K562 (cell line): ENCODE measurements at regions not wholly inside any gene's neighbourhood (a gene's known extent, or its start where the extent isn't known, plus 50 kb on each side); places are given as distances from the start of the nearest gene placed in this dataset.

Source experiments
- ATAC-seq: fragments of 200-7000 bp; cut with Tn5 transposase; 3 replicates; pipeline ENCODE4 v1.9.1; 2020; ENCODE audit warnings: moderate library complexity
- BruUV-seq: library from RNA; stranded (reverse); fragments of 400-500 nt; replicated peaks from 2 replicates; lab custom pipeline; 2021; lab: Mats Ljungman, UMichigan
- CTCF ChIA-PET: fragments of 300-600 bp; formaldehyde crosslinking; extraction: SDS; loops from one replicate; lab custom pipeline; 2021; ENCODE audit warnings: low intra/inter-chr PET ratio; lab: Yijun Ruan, JAX
- POLR2A ChIA-PET: fragments of 300-600, 350-650 bp; sonication (Branson Sonifier 250); formaldehyde crosslinking; extraction: SDS; loops from one replicate; lab custom pipeline; 2021; ENCODE audit warnings: antibody characterized with exemption, inconsistent platforms; lab: Yijun Ruan, JAX
- DNase-seq, 4 experiments: peaks; one replicate each; pipeline versions ENCODE4 v3.0.0 to v3.0.0-alpha.2; 2011 to 2018; ENCODE audit warnings: low spot score in 3 of 4, mixed read lengths in 3 of 4; ENCODE audit errors: extremely low read depth in 1 of 4
- FAIRE-seq: peaks from 2 replicates; lab custom pipeline; 2011; peaks lifted over from hg19 to GRCh38; lab: Jason Lieb, UNC
- H2AFZ ChIP-seq: 2 replicates; pipeline ENCODE4 v1.6.0; 2011; ENCODE audit warnings: low read depth, low read length, control low read depth, inconsistent platforms
- H3K27ac ChIP-seq: fragments of 200-600 bp; 3 replicates; pipeline ENCODE4 v1.8.0; 2011; ENCODE audit warnings: low read depth, mild to moderate bottlenecking, control low read depth, inconsistent platforms, low read length, moderate library complexity, mixed read lengths; ENCODE audit errors: extremely low read depth
- H3K27me3 ChIP-seq, 2 experiments: fragments of 300-600 bp in 1 of 2; 2 replicates in 1 of 2; 3 replicates in 1 of 2; pipeline versions ENCODE4 v1.6.0 to v1.8.0; 2011; ENCODE audit warnings: inconsistent platforms in 2 of 2, low read length in 2 of 2, mild to moderate bottlenecking in 1 of 2, mixed read lengths in 1 of 2, moderate library complexity in 1 of 2; ENCODE audit not compliant: control insufficient read depth in 2 of 2, insufficient read depth in 2 of 2
- H3K36me3 ChIP-seq: fragments of 300-600 bp; 3 replicates; pipeline ENCODE4 v1.8.0; 2011; ENCODE audit warnings: mild to moderate bottlenecking, low read length, inconsistent platforms; ENCODE audit not compliant: control insufficient read depth, insufficient read depth
- H3K4me1 ChIP-seq, 2 experiments: fragments of 200-600 bp in 1 of 2; replicated peaks in 1 of 2; 2 replicates in 1 of 2; 3 replicates in 1 of 2; pipeline versions ENCODE4 v1.5.1 to v1.8.0; 2011; ENCODE audit warnings: inconsistent platforms in 2 of 2, low read length in 2 of 2, mild to moderate bottlenecking in 1 of 2, mixed read lengths in 1 of 2, moderate library complexity in 1 of 2; ENCODE audit not compliant: control insufficient read depth in 2 of 2, insufficient read depth in 2 of 2
- H3K4me2 ChIP-seq: 2 replicates; pipeline ENCODE4 v1.6.1; 2011; ENCODE audit warnings: low read length, control low read depth, inconsistent platforms, mixed read lengths; ENCODE audit not compliant: insufficient read depth
- H3K4me3 ChIP-seq: fragments of 200-600 bp; sonication (generic), shearing (Covaris generic); 2 replicates; pipeline ENCODE4 v1.5.1; 2016; ENCODE audit warnings: control low read depth, inconsistent platforms
- H3K79me2 ChIP-seq: fragments of 200-600 bp; 3 replicates; pipeline ENCODE4 v1.8.0; 2011; ENCODE audit warnings: low read length, inconsistent platforms; ENCODE audit not compliant: control insufficient read depth, insufficient read depth
- H3K9ac ChIP-seq, 2 experiments: 2 replicates each; pipeline versions ENCODE4 v1.6.0 to v1.6.1; 2011; ENCODE audit warnings: low read depth in 2 of 2, low read length in 2 of 2, control low read depth in 1 of 2, inconsistent platforms in 1 of 2, mild to moderate bottlenecking in 1 of 2, mixed read lengths in 1 of 2; ENCODE audit not compliant: insufficient read depth in 1 of 2
- H3K9me1 ChIP-seq: one replicate; pipeline ENCODE4 v1.6.0; 2011; ENCODE audit warnings: inconsistent platforms, mild to moderate bottlenecking, low read length, moderate library complexity; ENCODE audit not compliant: control insufficient read depth, insufficient read depth
- H3K9me3 ChIP-seq: replicated peaks from 2 replicates; pipeline ENCODE4 v1.5.1; 2011; ENCODE audit warnings: low read depth, low read length, inconsistent platforms; ENCODE audit not compliant: control insufficient read depth, insufficient read depth
- H4K20me1 ChIP-seq: replicated peaks from 2 replicates; pipeline ENCODE4 v1.6.1; 2011; ENCODE audit warnings: low read length, inconsistent platforms, mixed read lengths; ENCODE audit not compliant: control insufficient read depth, insufficient read depth
- CREB1 ChIP-seq, 2 experiments: sonication (generic) in 1 of 2; formaldehyde crosslinking in 1 of 2; IDR thresholded peaks; 2 replicates each; pipeline versions ENCODE4 v1.6.1 to v1.8.0; 2012 to 2022; ENCODE audit warnings: inconsistent platforms in 1 of 2, mild to moderate bottlenecking in 1 of 2, missing genetic modification reagents in 1 of 2, moderate library complexity in 1 of 2
- DEAF1 ChIP-seq: fragments of 450-650 bp; formaldehyde crosslinking; IDR thresholded peaks from 2 replicates; pipeline ENCODE4 v1.4.0; 2020; ENCODE audit warnings: mild to moderate bottlenecking, moderate library complexity
- LARP7 ChIP-seq: fragments of 450-650 bp; IDR thresholded peaks from 2 replicates; pipeline ENCODE4 v1.6.1; 2016
- MTA1 ChIP-seq: fragments of 450-650 bp; IDR thresholded peaks from 2 replicates; pipeline ENCODE4 v1.6.1; 2017; ENCODE audit warnings: borderline replicate concordance
- MYBL2 ChIP-seq, 2 experiments: fragments of 450-650 bp in 1 of 2; sonication (generic) in 1 of 2; formaldehyde crosslinking in 1 of 2; IDR thresholded peaks; 2 replicates each; pipeline versions ENCODE4 v1.6.1 to v1.8.1; 2017 to 2022; ENCODE audit warnings: borderline replicate concordance in 1 of 2, inconsistent platforms in 1 of 2, low read depth in 1 of 2, mild to moderate bottlenecking in 1 of 2, missing genetic modification reagents in 1 of 2, moderate library complexity in 1 of 2
- NFYB ChIP-seq: IDR thresholded peaks from 2 replicates; pipeline ENCODE4 v1.6.1; 2011; ENCODE audit warnings: mild to moderate bottlenecking, moderate library complexity; ENCODE audit not compliant: insufficient read length; ENCODE audit errors: extremely low read depth
- PRPF4 ChIP-seq: fragments of 200-400 bp; formaldehyde crosslinking; IDR thresholded peaks from one replicate; pipeline ENCODE4 v1.6.1; 2017; ENCODE audit warnings: low read length, low read depth, mild to moderate bottlenecking; ENCODE audit not compliant: insufficient read depth, poor library complexity, severe bottlenecking
- RBBP5 ChIP-seq: fragments of 200-600 bp; sonication (generic); IDR thresholded peaks from 2 replicates; pipeline ENCODE4 v1.6.1; 2012; ENCODE audit warnings: borderline replicate concordance, mild to moderate bottlenecking, low read length, control low read depth, inconsistent platforms; ENCODE audit not compliant: insufficient read depth, poor library complexity, severe bottlenecking
- SOX6 ChIP-seq: fragments of 450-650 bp; IDR thresholded peaks from 2 replicates; pipeline ENCODE4 v1.6.1; 2014; ENCODE audit warnings: mild to moderate bottlenecking
- TEAD1 ChIP-seq, 2 experiments: fragments of 450-650 bp in 1 of 2; sonication (generic) in 1 of 2; formaldehyde crosslinking; IDR thresholded peaks; 2 replicates each; pipeline versions ENCODE4 v1.4.0 to v1.8.0; 2020 to 2022; ENCODE audit warnings: mild to moderate bottlenecking in 2 of 2, missing genetic modification reagents in 1 of 2
- TEAD4 ChIP-seq, 2 experiments: sonication (generic) in 1 of 2; formaldehyde crosslinking in 1 of 2; IDR thresholded peaks; 2 replicates each; pipeline versions ENCODE4 v1.6.1 to v1.8.0; 2012 to 2022; ENCODE audit warnings: borderline replicate concordance in 1 of 2, inconsistent platforms in 1 of 2, low read length in 1 of 2, mild to moderate bottlenecking in 1 of 2, missing genetic modification reagents in 1 of 2
- TOE1 ChIP-seq, 2 experiments: fragments of 450-650 bp in 1 of 2; sonication (generic) in 1 of 2; formaldehyde crosslinking in 1 of 2; IDR thresholded peaks; 2 replicates each; pipeline versions ENCODE4 v1.7.1 to v1.8.0; 2016 to 2022; ENCODE audit warnings: borderline replicate concordance in 2 of 2, mild to moderate bottlenecking in 2 of 2, antibody characterized with exemption in 1 of 2, inconsistent platforms in 1 of 2, low read depth in 1 of 2, missing genetic modification reagents in 1 of 2, moderate library complexity in 1 of 2
- ZBTB1 ChIP-seq: sonication (generic); formaldehyde crosslinking; IDR thresholded peaks from 2 replicates; pipeline ENCODE4 v1.8.1; 2023; ENCODE audit warnings: missing genetic modification reagents, low read depth, mild to moderate bottlenecking, borderline replicate concordance
- ZBTB17 ChIP-seq: fragments of 450-650 bp; formaldehyde crosslinking; IDR thresholded peaks from 2 replicates; pipeline ENCODE4 v1.4.0; 2020; ENCODE audit warnings: mild to moderate bottlenecking
- ZNF134 ChIP-seq: fragments of 250-450 bp; sonication (Bioruptor Pico); conservative IDR thresholded peaks from 2 replicates; pipeline ENCODE4 v1.4.0; 2020
- ZNF175 ChIP-seq: fragments of 200-800 bp; sonication (Bioruptor generic); IDR thresholded peaks from 2 replicates; pipeline ENCODE4 v1.6.1; 2016; ENCODE audit warnings: low read depth, mild to moderate bottlenecking, missing genetic modification characterization, missing compliant biosample characterization
- WGBS: fragments of 100-300 bp; shearing (Covaris generic); methylation state at CpG from one replicate; pipeline ENCODE4 v1.1.6; 2016; ENCODE audit warnings: low coverage, mixed read lengths; ENCODE audit not compliant: insufficient coverage; ENCODE audit errors: missing lambda C conversion rate; 5-methylcytosine and 5-hydroxymethylcytosine counted together
- in situ Hi-C: fragments of 300-500 bp; cut with MboI; formaldehyde crosslinking; loops from 4 replicates; pipeline ENCODE4 v1.15.0; 2018; ENCODE audit warnings: inconsistent platforms, mixed read lengths
- intact Hi-C: fragments of 100-400 bp; cut with micrococcal nuclease; formaldehyde crosslinking; loops from 2 replicates; pipeline ENCODE4 v1.14.2; 2022
- TF ChIP-seq, protein P1 (sequence below): fragments of 250-450 bp; sonication (Bioruptor Pico); IDR thresholded peaks from 2 replicates; pipeline ENCODE4 v1.8.0; 2021; ENCODE audit warnings: moderate library complexity, mild to moderate bottlenecking, inconsistent platforms

DNA sequence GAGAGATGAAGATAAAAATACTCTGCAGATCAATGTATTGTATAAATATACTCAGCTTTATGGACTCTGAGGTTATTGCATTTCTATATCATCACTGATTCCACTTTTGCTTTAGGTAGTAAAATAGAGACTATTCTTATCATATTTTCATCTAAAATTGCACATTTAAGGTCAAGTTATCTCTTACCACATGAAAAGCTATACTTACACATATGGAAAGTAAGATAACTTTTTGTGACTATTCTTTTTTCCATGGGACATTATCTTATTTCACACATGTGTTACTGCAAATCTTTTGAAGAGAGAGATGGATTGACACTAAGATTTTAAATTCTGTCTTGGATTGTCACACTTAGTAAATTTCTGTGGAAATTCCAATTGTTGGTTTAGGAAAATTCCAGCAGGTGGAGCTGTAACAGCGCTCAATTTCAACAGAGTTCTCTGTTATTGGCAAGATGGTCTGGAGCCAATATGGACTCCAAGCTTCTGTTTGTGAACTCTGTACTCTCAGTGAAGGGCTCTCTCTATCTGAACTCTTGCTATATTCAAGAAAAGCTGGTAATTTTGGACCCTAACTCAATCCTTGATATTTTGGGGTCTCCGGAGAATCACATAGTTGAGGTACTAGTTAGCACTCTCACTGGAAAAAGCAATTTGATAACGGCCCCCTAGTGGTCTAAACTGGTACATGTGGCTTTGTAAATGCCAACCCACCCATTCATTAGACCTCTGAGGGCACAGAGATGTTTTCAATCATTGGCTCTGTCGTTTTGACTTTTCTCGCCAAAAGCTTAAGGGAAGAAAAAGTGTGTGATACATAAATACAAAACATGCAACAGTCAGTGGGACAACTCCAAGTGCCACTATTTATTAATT lies 429.7 kb downstream of the ETS1 start (continued):
- TF ChIP-seq CREB1 (IDR thresholded peaks at IDR 0.05), result no peak
- TF ChIP-seq CREB1 (CRISPR knock-in tag; IDR thresholded peaks at IDR 0.05), result no peak
- 0 out of 2 replicates have a peak, but pooled peaks have one; percentile 49 for TF ChIP-seq ZBTB17
- TF ChIP-seq MYBL2 (IDR thresholded peaks at IDR 0.05; ENCODE audit: low read depth), result no peak
- TF ChIP-seq MYBL2 (CRISPR knock-in tag; IDR thresholded peaks at IDR 0.05; ENCODE audit: borderline replicate concordance), result no peak
- no peak for TF ChIP-seq NFYB
- peak; percentile 51 for TF ChIP-seq DEAF1 (CRISPR knock-in tag)
- peak; percentile 15; the same call in 1 of the 2 replicates for TF ChIP-seq TEAD4 (IDR thresholded peaks at IDR 0.05; ENCODE audit: low read length)
- TF ChIP-seq TEAD4 (CRISPR knock-in tag; IDR thresholded peaks at IDR 0.05; ENCODE audit: borderline replicate concordance), result no peak

DNA sequence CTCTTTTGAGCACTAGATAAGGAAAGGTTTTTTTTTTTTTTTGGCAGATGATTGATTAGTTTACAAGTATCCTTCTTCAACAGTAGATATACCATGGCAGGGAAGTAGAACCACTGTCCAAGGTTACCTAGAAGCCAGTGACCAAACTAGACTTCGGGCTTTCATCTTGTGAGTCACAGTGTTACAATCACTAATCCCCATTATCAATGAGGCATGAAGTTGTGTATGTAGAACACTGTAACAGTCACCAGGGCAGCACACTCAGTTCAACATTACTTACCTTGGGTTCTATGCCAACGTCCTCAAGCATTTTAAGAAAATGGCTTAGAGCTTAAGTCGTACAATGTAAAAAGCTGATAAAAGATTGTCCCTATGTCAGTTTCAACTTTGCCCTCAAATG lies 430.9 kb downstream of the ETS1 start:
- H3K27ac ChIP-seq, result no peak overlapping the region
- H3K4me3 ChIP-seq, result no peak overlapping the region
- no peak for FAIRE-seq
- no TSS peak for BruUV-seq
- H4K20me1 ChIP-seq, result no peaks in the 10 kb centered on the region
- intact Hi-C loops, result loop anchor here (5.0 kb wide), 1 partner anchor 1714 kb away; no protein-coding TSS in a partner anchor
- ATAC-seq, result no peak
- no peak overlapping the region for H3K9ac ChIP-seq
- no peaks in the 10 kb centered on the region for H3K4me1 ChIP-seq
- H2AFZ ChIP-seq, result no peak overlapping the region
- H3K9me1 ChIP-seq, result no peaks in the 10 kb centered on the region
- 2% methylated on average over 3 of the region's 3 CpGs for WGBS
- H3K9me3 ChIP-seq, result no peaks in the 10 kb centered on the region
- H3K27me3 ChIP-seq, result no peaks in the 10 kb centered on the region
- no peaks in the 10 kb centered on the region for H3K36me3 ChIP-seq
- no peaks in the 10 kb centered on the region for H3K79me2 ChIP-seq
- ChIA-PET POLR2A (no interaction called here), CTCF (no interaction called here)
- H3K4me2 ChIP-seq, result no peak overlapping the region
- DNase-seq, result no peak
- in situ Hi-C loops, result no loop called here
- TF ChIP-seq ZNF175 (no peak), TOE1 (IDR thresholded peaks at IDR 0.05; ENCODE audit: borderline replicate concordance) (no peak), TOE1 (CRISPR knock-in tag; IDR thresholded peaks at IDR 0.05; ENCODE audit: borderline replicate concordance, low read depth) (no peak), RBBP5 (no peak), TEAD1 (CRISPR knock-in tag; IDR thresholded peaks at IDR 0.05) (no peak), LARP7 (no peak), SOX6 (no peak), MTA1 (no peak), PRPF4 (no peak), ZBTB1 (CRISPR knock-in tag) (no peak), ZNF134 (no peak)
- TF ChIP-seq, protein P1, sequence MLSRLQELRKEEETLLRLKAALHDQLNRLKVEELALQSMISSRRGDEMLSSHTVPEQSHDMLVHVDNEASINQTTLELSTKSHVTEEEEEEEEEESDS, result no peak
